DMS53 treated with DMSO at 0.1 percent for 48 hours (cell line): ENCODE measurements at regions not wholly inside any gene's neighbourhood (a gene's known extent, or its start where the extent isn't known, plus 50 kb on each side); places are given as distances from the start of the nearest gene placed in this dataset.

Source experiments
- DNase-seq: peaks from one replicate; lab custom pipeline; 2025; ENCODE audit not compliant: unreplicated experiment; lab: John Stamatoyannopoulos, UW

GRCh38 chr14:98949481-98950135 lies 322.4 kb downstream of the BCL11B start:
- no peak for DNase-seq

- no peak for DNase-seq
Observed at GRCh38 chr14:98950353-98950895, 321.6 kb downstream of the BCL11B start.

GRCh38 chr14:98951031-98951430 lies 321.0 kb downstream of the BCL11B start:
- DNase-seq = no peak

- no peak for DNase-seq
Observed at GRCh38 chr14:98951521-98952152, 320.4 kb downstream of the BCL11B start.

DNA sequence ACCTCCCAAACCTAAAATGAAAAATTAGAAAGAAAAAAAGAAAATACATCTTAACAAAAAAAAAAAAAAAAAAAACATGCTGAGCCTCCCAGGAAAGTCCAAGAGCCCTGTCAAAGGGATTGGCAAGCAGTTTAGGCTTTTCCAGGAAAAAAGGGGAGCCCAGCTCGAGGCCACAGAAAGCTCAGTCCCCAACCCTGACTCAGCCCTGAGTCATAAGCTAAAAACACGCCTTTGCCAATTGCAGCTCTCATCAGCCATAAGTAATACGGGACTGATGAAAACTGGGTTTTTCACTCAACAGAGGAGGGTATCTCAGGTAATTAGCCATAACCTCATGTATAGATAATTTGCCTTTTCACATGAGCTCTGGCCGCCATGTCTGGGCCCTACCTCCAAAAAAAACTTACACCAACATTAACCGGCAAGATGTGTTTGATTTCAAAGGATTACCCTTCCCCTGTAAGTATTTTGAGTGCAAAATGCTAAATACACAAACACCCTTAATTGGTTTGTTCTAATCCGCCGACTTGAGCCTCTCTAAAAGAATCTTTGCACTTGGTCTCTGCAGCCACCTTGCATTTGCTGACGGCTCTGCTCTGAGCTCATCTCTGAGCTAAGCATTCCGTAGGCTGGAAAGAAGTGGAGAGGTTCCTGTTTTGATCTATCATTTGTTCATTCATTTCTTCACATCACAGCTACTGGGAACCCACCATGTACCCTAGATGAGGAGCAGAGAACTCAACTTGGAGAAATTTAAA lies 319.2 kb downstream of the BCL11B start:
- no peak for DNase-seq

GRCh38 chr14:98953551-98954348 lies 318.2 kb downstream of the BCL11B start:
- DNase-seq = no peak

DNA sequence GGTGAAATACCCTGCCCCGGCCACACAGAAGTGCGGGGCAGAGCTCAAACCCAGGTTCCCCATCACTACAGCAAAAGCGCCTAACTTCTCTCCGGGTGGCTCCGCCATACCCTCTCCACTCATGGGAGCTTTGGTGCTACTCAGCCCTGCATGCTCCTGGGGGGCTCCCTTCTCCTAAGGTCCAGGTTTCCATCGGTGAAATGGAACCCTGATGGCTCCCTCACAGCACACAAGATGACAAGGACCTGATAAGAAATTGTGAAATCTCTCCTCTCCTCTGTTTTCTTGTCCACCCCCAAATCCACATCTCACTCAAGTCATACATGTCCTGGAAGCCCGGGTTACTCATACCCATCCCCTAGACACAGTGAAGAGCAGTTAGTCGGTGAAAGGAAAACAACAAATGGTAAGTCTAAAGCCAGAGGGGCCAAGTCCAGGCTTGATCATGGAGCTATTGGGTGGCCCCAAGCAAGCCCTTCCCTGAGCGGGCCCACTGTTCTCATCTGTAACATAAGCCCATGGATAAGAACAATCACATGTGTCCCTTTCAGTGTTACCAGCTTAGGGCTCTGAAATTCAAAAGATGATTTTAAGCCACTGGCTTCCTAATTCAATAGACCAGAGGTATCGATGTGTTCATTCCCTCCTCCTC lies 317.5 kb downstream of the BCL11B start:
- no peak for DNase-seq

GRCh38 chr14:98955036-98955740 lies 316.8 kb downstream of the BCL11B start:
- no peak for DNase-seq

- no peak for DNase-seq
Observed at GRCh38 chr14:98955741-98956070, 316.3 kb downstream of the BCL11B start.

DNA sequence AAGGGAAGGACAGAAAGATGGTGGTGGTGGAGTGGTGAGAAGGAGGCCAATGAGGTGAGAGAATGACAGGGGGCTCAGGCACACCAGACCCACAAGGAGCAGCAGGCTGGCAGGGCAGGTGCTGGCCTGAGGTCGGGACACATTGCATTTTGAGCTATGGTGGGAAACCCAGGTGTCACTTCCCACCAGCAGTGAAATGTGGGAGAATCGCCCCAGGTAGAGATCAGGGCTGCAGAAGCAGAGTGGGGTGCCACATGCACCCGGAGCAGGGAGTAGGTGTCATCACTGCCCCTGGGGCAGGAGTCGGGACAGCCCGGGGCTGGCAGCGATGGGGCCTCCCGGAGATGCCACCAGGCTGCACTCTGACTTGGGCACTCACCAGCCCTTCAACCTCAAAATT lies 315.8 kb downstream of the BCL11B start:
- DNase-seq = no peak

DNA sequence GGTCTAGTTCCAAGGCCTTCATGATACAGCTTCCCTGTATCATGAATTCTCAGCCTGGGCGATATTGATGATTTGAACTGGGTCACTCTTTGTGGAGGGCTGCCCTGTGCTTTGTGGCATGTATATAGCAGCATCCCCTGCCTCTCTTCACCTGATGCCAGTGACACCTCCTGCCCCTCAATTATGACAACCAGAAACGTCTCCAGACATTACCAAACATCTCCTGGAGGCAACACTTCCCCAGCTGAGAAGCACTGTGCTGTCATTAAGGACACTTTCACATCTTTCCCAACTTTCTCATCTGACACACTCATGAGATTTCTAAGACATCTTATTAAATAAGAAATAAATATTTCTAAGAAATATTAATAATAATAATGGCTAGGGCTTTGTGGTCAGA lies 315.3 kb downstream of the BCL11B start:
- no peak for DNase-seq

GRCh38 chr14:98957211-98958047 lies 314.6 kb downstream of the BCL11B start:
- DNase-seq = no peak

GRCh38 chr14:98958048-98958631 lies 313.9 kb downstream of the BCL11B start:
- no peak for DNase-seq

GRCh38 chr14:98958632-98959031 lies 313.4 kb downstream of the BCL11B start:
- no peak for DNase-seq

GRCh38 chr14:98959410-98959809 lies 312.6 kb downstream of the BCL11B start:
- DNase-seq = no peak

DNA sequence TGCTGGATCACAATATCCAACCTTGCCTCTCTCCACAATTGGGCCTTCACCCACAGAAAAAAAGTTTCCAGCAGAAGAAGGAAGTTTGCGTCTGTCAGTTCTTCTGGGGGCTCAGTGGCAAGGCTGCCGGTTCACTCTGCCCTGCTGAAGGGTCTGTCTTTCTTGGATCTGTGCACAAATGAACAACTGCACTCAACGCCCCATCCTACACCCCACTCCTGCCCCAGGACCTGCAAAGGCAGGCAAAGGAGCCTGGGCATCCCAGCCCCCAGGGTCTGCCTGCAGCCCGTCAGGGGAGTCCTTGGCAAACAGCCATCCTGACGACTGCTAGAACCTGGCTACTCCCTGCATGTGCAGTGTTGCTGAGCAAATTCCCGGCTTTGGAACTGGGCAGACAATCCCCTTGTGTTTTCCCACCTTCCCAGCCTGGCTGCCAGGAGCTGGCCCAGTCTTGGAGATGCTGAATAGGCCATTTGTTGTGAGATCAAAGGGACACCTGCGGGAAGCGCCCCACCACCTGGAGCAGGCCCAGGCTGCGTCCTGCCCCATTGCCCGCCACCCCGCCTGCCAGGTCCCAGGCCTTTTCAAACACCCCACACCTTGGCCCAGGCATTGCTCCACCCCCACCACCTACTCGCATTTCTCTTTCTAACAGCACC lies 311.9 kb downstream of the BCL11B start:
- DNase-seq = no peak

DNA sequence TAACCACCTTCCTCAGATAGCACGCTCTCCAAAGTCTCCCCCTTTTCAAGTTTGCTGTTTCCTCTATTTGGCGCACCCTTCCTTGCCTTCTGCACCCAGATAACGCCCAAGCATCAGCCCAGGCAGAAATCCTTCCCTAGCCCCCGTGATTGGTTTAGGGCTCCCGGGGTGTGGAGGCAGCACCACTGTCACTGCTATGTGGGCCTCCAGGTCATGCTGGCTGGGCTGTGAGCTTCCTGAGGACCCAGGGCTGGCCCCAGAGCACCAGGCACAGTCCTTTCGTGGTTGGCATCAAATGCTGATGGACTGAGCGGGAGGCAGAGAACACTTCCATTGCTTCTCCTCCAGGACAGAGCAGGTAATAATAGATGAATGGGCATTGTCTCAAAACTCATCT lies 311.4 kb downstream of the BCL11B start:
- no peak for DNase-seq

DNA sequence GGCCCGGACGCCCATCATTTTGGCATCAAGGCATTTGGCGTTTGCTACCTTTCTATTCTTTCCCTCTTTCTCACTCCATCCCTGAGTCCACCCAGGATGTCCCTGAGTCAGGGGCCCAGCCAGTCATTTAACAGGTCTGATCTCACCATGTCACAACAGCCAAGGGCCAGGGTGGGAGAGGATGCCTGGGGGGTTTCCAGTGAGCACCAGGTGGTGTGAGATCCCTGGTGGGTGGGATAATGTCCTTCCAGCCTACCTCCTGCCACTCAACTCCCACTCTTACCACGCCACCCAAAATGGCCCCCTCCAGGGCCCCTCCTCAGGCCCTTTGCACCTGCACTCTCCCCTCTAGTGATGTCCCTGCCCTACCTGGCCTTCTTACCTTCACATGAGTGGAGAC lies 310.8 kb downstream of the BCL11B start:
- DNase-seq = no peak
